ENCODE measurements at regions not wholly inside any gene's neighbourhood (a gene's known extent, or its start where the extent isn't known, plus 50 kb on each side); places are given as distances from the start of the nearest gene placed in this dataset.

DNA sequence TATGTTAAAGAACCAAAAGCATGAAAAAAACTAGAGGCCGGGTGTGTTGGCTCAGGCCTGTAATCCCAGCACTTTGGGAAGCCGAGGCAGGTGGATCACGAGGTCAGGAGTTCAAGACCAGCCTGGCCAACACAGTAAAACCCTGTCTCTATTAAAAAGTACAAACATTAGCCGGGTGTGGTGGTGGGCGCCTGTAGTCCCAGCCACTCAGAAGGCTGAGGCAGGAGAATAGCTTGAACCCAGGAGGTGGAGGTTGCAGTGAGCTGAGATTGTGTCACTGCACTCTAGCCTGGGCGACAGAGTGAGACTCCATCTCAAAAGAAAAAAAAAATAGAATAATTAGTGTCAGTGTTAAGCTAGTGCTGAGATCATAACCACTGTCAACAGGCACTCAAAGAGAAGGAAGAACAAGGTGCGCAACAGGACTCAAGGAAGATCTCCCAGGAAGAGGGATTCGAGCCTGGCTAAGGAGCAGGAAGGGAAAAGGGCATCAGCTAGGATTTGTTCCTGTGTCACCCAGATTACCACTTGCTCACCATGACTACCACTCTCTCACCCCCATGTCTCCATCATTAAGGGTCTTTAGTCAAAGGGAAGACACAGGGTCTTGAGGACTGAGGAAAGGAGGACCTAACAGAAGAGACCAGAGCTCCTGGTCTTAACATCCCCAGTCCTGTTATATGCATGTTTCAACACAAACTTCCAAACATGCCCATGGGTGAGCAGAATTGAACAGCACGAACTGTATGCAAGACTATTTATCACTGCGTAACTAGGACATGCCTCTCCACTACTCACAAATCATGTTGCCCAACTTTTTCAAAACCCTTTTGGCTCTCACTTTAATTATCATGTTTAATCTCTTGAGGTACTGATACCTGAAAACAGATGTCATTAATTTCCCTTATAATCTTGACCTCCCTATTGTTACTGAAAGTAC, 88.3 kb upstream of the PLEKHM1 start:
- Histone ChIP-seq H3K36me3 (ENCODE audit: control insufficient read depth in 2 of 2, extremely low read depth in 1 of 2, insufficient read depth in 2 of 2, low read length in 2 of 2) (peaks cover 0 to 6% of the 10 kb centered on the region in 2 experiments), H3K4me1 (ENCODE audit: control insufficient read depth, extremely low read depth, insufficient read depth, low read length) (peaks cover 10% of the 10 kb centered on the region), H3K79me2 (ENCODE audit: control insufficient read depth, insufficient read depth, low read length) (peaks cover 86% of the 10 kb centered on the region), H3K4me2 (ENCODE audit: insufficient read depth, low read length) (no peak overlapping the region), H2AFZ (ENCODE audit: low read depth, low read length) (no peak overlapping the region), H3K27ac (ENCODE audit: insufficient read depth, low read depth, low read length) (no peak overlapping the region), H3K9ac (replicated peaks; ENCODE audit: extremely low read depth, insufficient read depth, low read length) (no peak overlapping the region), H4K20me1 (replicated peaks; ENCODE audit: control insufficient read depth, extremely low read depth, insufficient read depth, low read length) (peaks cover 8% of the 10 kb centered on the region), H3K9me1 (replicated peaks; ENCODE audit: control insufficient read depth, extremely low read depth, insufficient read depth, low read length) (no peaks in the 10 kb centered on the region), H3K4me3 (replicated peaks in 1 of 3; ENCODE audit: insufficient read depth in 1 of 3, low read depth in 1 of 3, low read length in 3 of 3) (no peak overlapping the region), H3K27me3 (ENCODE audit: control insufficient read depth in 2 of 2, insufficient read depth in 2 of 2, low read length in 2 of 2) (no peaks in the 10 kb centered on the region), H3K9me3 (replicated peaks; ENCODE audit: control insufficient read depth, insufficient read depth, low read length) (no peaks in the 10 kb centered on the region)
- DNase-seq (ENCODE audit: low read depth, low spot score): no peak
- TF ChIP-seq POLR2A (IDR thresholded peaks at IDR 0.05; ENCODE audit: low read depth, low read length): no peak
- TF ChIP-seq GATA2 (IDR thresholded peaks at IDR 0.05; ENCODE audit: insufficient read depth, insufficient read length, low read depth, low read length): no peak
- CTCF ChIA-PET: no interaction called here
- no TSS peak for BruUV-seq (replicated peaks)
- intact Hi-C loops (cut with micrococcal nuclease): no loop called here
- POLR2A ChIA-PET: no interaction called here
- dilution Hi-C loops (cut with MboI; ENCODE audit: extremely low pct_ligation_motif_present, low sequenced_read_pairs): no loop called here
- no peak for FAIRE-seq

DNA sequence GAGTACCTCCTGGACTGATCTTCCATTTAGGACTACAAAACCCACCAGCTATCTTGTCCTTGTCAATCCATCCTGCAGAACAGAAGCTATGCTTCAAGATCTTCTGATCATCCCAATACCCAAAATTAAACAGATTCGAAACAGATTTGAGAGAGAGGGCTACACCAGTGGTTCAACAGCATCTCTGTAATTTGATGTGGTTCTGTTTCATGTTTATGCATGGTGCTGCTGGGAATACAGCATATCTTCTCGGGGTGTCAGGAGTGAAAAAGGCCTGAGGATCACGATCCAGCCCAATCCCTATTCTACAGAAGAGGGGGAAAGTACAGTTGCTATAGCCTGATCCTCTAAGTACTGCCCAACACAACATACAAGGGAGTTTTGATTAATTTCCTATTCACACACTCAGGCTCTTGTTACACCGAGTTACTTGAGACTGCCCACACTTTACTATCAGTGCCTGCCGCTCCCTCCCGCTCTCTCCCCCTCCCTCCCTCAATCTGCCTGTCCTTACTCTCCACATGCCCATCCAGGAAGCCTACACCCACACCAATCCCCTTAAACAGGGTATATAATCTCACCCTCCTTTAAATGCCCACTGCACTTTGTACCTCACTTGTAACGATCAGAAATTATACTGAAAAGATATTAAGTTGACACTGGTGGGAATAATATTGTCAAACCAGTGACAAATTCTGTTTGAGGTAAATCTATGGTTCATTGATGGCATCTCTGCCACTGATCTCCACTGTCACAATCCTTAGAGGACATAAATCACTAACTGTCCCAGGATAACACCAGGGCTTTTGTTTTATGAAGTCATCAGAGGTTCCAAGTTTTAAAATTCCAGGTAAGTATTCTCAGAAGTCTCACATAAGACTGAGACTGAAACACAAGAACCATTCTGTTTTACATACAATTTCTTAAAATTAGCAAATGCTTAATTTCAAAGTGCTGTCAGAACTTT, 89.3 kb upstream of the PLEKHM1 start:
- FAIRE-seq (no peak), DNase-seq (ENCODE audit: low read depth, low spot score) (no peak)
- Histone ChIP-seq H3K4me1 (ENCODE audit: control insufficient read depth, extremely low read depth, insufficient read depth, low read length) (peaks cover 12% of the 10 kb centered on the region), H4K20me1 (replicated peaks; ENCODE audit: control insufficient read depth, extremely low read depth, insufficient read depth, low read length) (peaks cover 4% of the 10 kb centered on the region), H3K79me2 (ENCODE audit: control insufficient read depth, insufficient read depth, low read length) (peaks cover 82% of the 10 kb centered on the region), H3K4me3 (replicated peaks in 1 of 3; ENCODE audit: insufficient read depth in 1 of 3, low read depth in 1 of 3, low read length in 3 of 3) (no peak overlapping the region), H3K27ac (ENCODE audit: insufficient read depth, low read depth, low read length) (no peak overlapping the region), H2AFZ (ENCODE audit: low read depth, low read length) (no peak overlapping the region), H3K9me1 (replicated peaks; ENCODE audit: control insufficient read depth, extremely low read depth, insufficient read depth, low read length) (no peaks in the 10 kb centered on the region), H3K36me3 (ENCODE audit: control insufficient read depth in 2 of 2, extremely low read depth in 1 of 2, insufficient read depth in 2 of 2, low read length in 2 of 2) (peaks cover 0 to 6% of the 10 kb centered on the region in 2 experiments), H3K9ac (replicated peaks; ENCODE audit: extremely low read depth, insufficient read depth, low read length) (no peak overlapping the region), H3K4me2 (ENCODE audit: insufficient read depth, low read length) (no peak overlapping the region), H3K9me3 (replicated peaks; ENCODE audit: control insufficient read depth, insufficient read depth, low read length) (no peaks in the 10 kb centered on the region), H3K27me3 (ENCODE audit: control insufficient read depth in 2 of 2, insufficient read depth in 2 of 2, low read length in 2 of 2) (no peaks in the 10 kb centered on the region)
- CTCF ChIA-PET: no interaction called here
- TF ChIP-seq, protein P1, sequence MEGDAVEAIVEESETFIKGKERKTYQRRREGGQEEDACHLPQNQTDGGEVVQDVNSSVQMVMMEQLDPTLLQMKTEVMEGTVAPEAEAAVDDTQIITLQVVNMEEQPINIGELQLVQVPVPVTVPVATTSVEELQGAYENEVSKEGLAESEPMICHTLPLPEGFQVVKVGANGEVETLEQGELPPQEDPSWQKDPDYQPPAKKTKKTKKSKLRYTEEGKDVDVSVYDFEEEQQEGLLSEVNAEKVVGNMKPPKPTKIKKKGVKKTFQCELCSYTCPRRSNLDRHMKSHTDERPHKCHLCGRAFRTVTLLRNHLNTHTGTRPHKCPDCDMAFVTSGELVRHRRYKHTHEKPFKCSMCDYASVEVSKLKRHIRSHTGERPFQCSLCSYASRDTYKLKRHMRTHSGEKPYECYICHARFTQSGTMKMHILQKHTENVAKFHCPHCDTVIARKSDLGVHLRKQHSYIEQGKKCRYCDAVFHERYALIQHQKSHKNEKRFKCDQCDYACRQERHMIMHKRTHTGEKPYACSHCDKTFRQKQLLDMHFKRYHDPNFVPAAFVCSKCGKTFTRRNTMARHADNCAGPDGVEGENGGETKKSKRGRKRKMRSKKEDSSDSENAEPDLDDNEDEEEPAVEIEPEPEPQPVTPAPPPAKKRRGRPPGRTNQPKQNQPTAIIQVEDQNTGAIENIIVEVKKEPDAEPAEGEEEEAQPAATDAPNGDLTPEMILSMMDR (IDR thresholded peaks at IDR 0.05; ENCODE audit: extremely low read depth in 1 of 2, insufficient read depth in 1 of 2, low read depth in 1 of 2, low read length in 2 of 2): no peak
- no peak for TF ChIP-seq POLR2A (IDR thresholded peaks at IDR 0.05; ENCODE audit: low read depth, low read length)
- TF ChIP-seq GATA2 (IDR thresholded peaks at IDR 0.05; ENCODE audit: insufficient read depth, insufficient read length, low read depth, low read length): no peak
- TF ChIP-seq EZH2 (IDR thresholded peaks at IDR 0.05; ENCODE audit: borderline replicate concordance, low read depth, low read length, severe bottlenecking): no peak
- TF ChIP-seq, protein P2, sequence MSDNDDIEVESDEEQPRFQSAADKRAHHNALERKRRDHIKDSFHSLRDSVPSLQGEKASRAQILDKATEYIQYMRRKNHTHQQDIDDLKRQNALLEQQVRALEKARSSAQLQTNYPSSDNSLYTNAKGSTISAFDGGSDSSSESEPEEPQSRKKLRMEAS (IDR thresholded peaks at IDR 0.05; ENCODE audit: insufficient read depth, insufficient read length): no peak
- no peak for TF ChIP-seq MYC (IDR thresholded peaks at IDR 0.05; ENCODE audit: low read depth, low read length)
- no peak for TF ChIP-seq JUN (IDR thresholded peaks at IDR 0.05; ENCODE audit: borderline replicate concordance, insufficient read depth, insufficient read length, low read depth)
- no peak for TF ChIP-seq POLR2AphosphoS5 (IDR thresholded peaks at IDR 0.05; ENCODE audit: insufficient read depth, low read depth, low read length)
- TF ChIP-seq FOS (IDR thresholded peaks at IDR 0.05; ENCODE audit: borderline replicate concordance, insufficient read depth, low read length): no peak
- intact Hi-C loops (cut with micrococcal nuclease): no loop called here
- BruUV-seq (replicated peaks): no TSS peak
- POLR2A ChIA-PET: no interaction called here
- dilution Hi-C loops (cut with MboI; ENCODE audit: extremely low pct_ligation_motif_present, low sequenced_read_pairs): no loop called here
